Endodermal cell (in vitro differentiated cells): ENCODE measurements at regions not wholly inside any gene's neighbourhood (a gene's known extent, or its start where the extent isn't known, plus 50 kb on each side); places are given as distances from the start of the nearest gene placed in this dataset.

Experiments
- DNase-seq: peaks from one replicate; pipeline ENCODE4 v3.0.0-alpha.2; 2017
- H3K27ac ChIP-seq: 2 replicates; pipeline ENCODE4 v1.5.1; 2013; ENCODE audit warnings: mild to moderate bottlenecking, low read depth, low read length, moderate library complexity
- H3K27me3 ChIP-seq: 2 replicates; pipeline ENCODE4 v1.6.1; 2013; ENCODE audit warnings: mild to moderate bottlenecking, low read length, moderate library complexity; ENCODE audit not compliant: insufficient read depth, control insufficient read depth, poor library complexity, severe bottlenecking
- H3K36me3 ChIP-seq: 2 replicates; pipeline ENCODE4 v1.7.0; 2013; ENCODE audit warnings: mild to moderate bottlenecking, low read length, moderate library complexity; ENCODE audit not compliant: control insufficient read depth, insufficient read depth
- H3K4me1 ChIP-seq: one replicate; pipeline ENCODE4 v1.7.0; 2013; ENCODE audit warnings: low read length; ENCODE audit not compliant: control insufficient read depth, insufficient read depth
- H3K4me3 ChIP-seq: 2 replicates; pipeline ENCODE4 v1.5.1; 2013; ENCODE audit warnings: mild to moderate bottlenecking, low read length, moderate library complexity
- H3K9ac ChIP-seq: 2 replicates; pipeline ENCODE4 v1.6.1; 2013; ENCODE audit warnings: mild to moderate bottlenecking, low read length, moderate library complexity; ENCODE audit not compliant: poor library complexity, severe bottlenecking; ENCODE audit errors: extremely low read depth
- H3K9me3 ChIP-seq: 2 replicates; pipeline ENCODE4 v1.6.1; 2013; ENCODE audit warnings: mild to moderate bottlenecking, low read length, moderate library complexity; ENCODE audit not compliant: control insufficient read depth
- H3K27ac Mint-ChIP-seq: 2 replicates; pipeline ENCODE4 v1.8.0; 2020; ENCODE audit warnings: mixed read lengths
- H3K27me3 Mint-ChIP-seq: 2 replicates; pipeline ENCODE4 v1.8.0; 2021; ENCODE audit warnings: mild to moderate bottlenecking, mixed read lengths; ENCODE audit not compliant: insufficient read depth
- H3K36me3 Mint-ChIP-seq: 2 replicates; pipeline ENCODE4 v1.8.0; 2020; ENCODE audit warnings: low read depth, mixed read lengths
- H3K4me1 Mint-ChIP-seq: 2 replicates; pipeline ENCODE4 v1.8.0; 2020; ENCODE audit warnings: mixed read lengths
- H3K4me3 Mint-ChIP-seq: 2 replicates; pipeline ENCODE4 v1.8.0; 2020; ENCODE audit warnings: mild to moderate bottlenecking, moderate library complexity, mixed read lengths
- H3K9me3 Mint-ChIP-seq: 2 replicates; pipeline ENCODE4 v1.8.0; 2020; ENCODE audit warnings: mild to moderate bottlenecking, mixed read lengths
- CTCF ChIP-seq: fragments of 200-600 bp; sonication (generic); conservative IDR thresholded peaks from 2 replicates; pipeline ENCODE4 v1.5.0; 2021; ENCODE audit warnings: antibody characterized with exemption, mild to moderate bottlenecking
- WGBS, 2 experiments: methylation state at CpG; one replicate each; pipeline versions ENCODE4 v1.1.5 to v1.1.7; 2013; ENCODE audit warnings: missing lambda C conversion rate in 2 of 2, mixed read lengths in 1 of 2; ENCODE audit not compliant: insufficient coverage in 1 of 2, insufficient read length in 1 of 2; 5-methylcytosine and 5-hydroxymethylcytosine counted together

GRCh38 chr18:78406743-78407465 is 572.7 kb upstream of the SALL3 start:
- no peaks in the 10 kb centered on the region for H3K36me3 Mint-ChIP-seq
- Histone ChIP-seq H3K36me3 (no peaks in the 10 kb centered on the region), H3K27me3 (no peaks in the 10 kb centered on the region), H3K9me3 (no peaks in the 10 kb centered on the region), H3K27ac (no peak overlapping the region), H3K9ac (no peak overlapping the region), H3K4me1 (no peaks in the 10 kb centered on the region), H3K4me3 (no peak overlapping the region)
- no peak overlapping the region for H3K4me3 Mint-ChIP-seq
- 91 to 93% methylated on average over 16 of the region's 16 CpGs for WGBS, 2 experiments
- H3K27ac Mint-ChIP-seq: no peak overlapping the region
- DNase-seq: no peak
- no peak for TF ChIP-seq CTCF
- no peaks in the 10 kb centered on the region for H3K4me1 Mint-ChIP-seq
- no peaks in the 10 kb centered on the region for H3K9me3 Mint-ChIP-seq
- H3K27me3 Mint-ChIP-seq: no peaks in the 10 kb centered on the region

- Histone ChIP-seq H3K4me3 (no peak overlapping the region), H3K9me3 (no peaks in the 10 kb centered on the region), H3K27me3 (no peaks in the 10 kb centered on the region), H3K9ac (no peak overlapping the region), H3K27ac (no peak overlapping the region), H3K4me1 (no peaks in the 10 kb centered on the region), H3K36me3 (no peaks in the 10 kb centered on the region)
- TF ChIP-seq CTCF: no peak
- DNase-seq: no peak
- Mint-ChIP-seq H3K9me3 (no peaks in the 10 kb centered on the region), H3K4me1 (no peaks in the 10 kb centered on the region), H3K36me3 (no peaks in the 10 kb centered on the region), H3K27me3 (no peaks in the 10 kb centered on the region), H3K27ac (no peak overlapping the region), H3K4me3 (no peak overlapping the region)
- WGBS, 2 experiments: 92% methylated on average over 4 of the region's 4 CpGs; no CpG with 5 or more reads in 1 of the 2 experiments
Observed at GRCh38 chr18:78407466-78407844, 572.2 kb upstream of the SALL3 start.

- H3K27ac Mint-ChIP-seq: no peak overlapping the region
Observed at GRCh38 chr18:78408623-78409022, 571.0 kb upstream of the SALL3 start.

More at GRCh38 chr18:78408623-78409022, 571.0 kb upstream of the SALL3 start:
- Histone ChIP-seq H3K9me3 (no peaks in the 10 kb centered on the region), H3K27ac (no peak overlapping the region), H3K4me1 (no peaks in the 10 kb centered on the region), H3K27me3 (no peaks in the 10 kb centered on the region), H3K4me3 (no peak overlapping the region), H3K9ac (no peak overlapping the region), H3K36me3 (no peaks in the 10 kb centered on the region)
- Mint-ChIP-seq H3K4me3 (no peak overlapping the region), H3K9me3 (no peaks in the 10 kb centered on the region), H3K27me3 (no peaks in the 10 kb centered on the region), H3K36me3 (no peaks in the 10 kb centered on the region), H3K4me1 (no peaks in the 10 kb centered on the region)
- no peak for DNase-seq
- TF ChIP-seq CTCF: no peak
- 88 to 89% methylated on average over 17 of the region's 17 CpGs for WGBS, 2 experiments
